Stimulated activated CD4-positive, alpha-beta T cell treated with anti-CD3 and anti-CD28 coated beads, Interleukin-12 subunit alpha, Interleukin-12 subunit beta, amount 100 ng/mL, for 48 hours (primary cell): ENCODE measurements at regions not wholly inside any gene's neighbourhood (a gene's known extent, or its start where the extent isn't known, plus 50 kb on each side); places are given as distances from the start of the nearest gene placed in this dataset.
"Not testable (repeated sequence)": the region's sequence is repeated elsewhere in the genome, so short reads cannot be mapped to it uniquely, and the experiment has no call there.

Experiments used
- DNase-seq, 3 donors: peaks; one replicate each; pipeline ENCODE4 v3.0.0-alpha.2; 2020; ENCODE audit warnings: low read depth in 2 of 3, low spot score in 1 of 3

- DNase-seq = no peak
Observed at GRCh38 chr13:109941221-109941620, 154.8 kb upstream of the IRS2 start.

GRCh38 chr13:109940637-109941036, 154.3 kb upstream of the IRS2 start:
- DNase-seq = no peak

DNA sequence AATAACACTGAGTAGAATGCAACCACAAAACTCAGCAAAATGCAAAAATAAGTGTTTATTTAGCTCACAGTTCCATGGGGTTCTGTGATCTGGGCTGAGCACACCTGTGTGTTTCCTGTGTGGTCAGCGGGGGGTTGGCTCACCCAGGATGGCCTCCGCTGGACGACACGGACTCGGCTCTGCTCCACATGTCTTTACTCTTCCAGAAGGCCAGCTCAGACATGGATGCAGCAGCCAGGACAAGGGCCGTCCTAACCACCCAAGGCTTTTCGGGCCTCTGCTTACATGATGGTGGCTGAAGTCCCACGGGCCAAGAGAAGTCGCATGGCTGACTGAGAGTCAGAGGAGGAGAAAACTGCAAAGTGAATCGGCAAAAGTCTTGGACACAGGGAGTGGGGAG, 153.5 kb upstream of the IRS2 start:
- no peak for DNase-seq

- no peak for DNase-seq
Observed at GRCh38 chr13:109939180-109939579, 152.8 kb upstream of the IRS2 start.

GRCh38 chr13:109938255-109938936, 152.0 kb upstream of the IRS2 start:
- no peak for DNase-seq

GRCh38 chr13:109934520-109934919, 148.1 kb upstream of the IRS2 start:
- DNase-seq = not testable (repeated sequence)

DNA sequence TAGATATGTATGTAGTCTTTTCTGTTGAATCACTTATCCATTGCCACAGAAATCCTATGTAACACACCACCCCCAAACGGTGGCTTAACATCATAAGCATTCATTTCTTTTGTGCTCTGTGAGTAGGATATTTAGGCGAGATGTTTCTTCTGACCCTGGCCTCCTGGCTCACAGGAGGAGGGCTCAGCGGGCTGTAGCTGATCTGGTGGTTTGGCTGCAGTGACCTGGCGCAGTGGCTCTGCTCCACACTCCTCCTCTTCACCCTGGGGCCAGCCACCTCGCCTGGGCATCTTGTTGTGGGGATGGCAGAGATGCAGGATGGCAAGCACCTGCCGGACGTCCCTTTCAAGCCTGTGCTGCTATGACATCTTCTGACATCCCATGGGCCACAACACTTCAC, 147.1 kb upstream of the IRS2 start:
- no peak for DNase-seq

GRCh38 chr13:109924376-109924775, 138.0 kb upstream of the IRS2 start:
- no peak for DNase-seq

- no peak for DNase-seq
Observed at GRCh38 chr13:109922518-109922917, 136.1 kb upstream of the IRS2 start.

GRCh38 chr13:109919715-109920375, 133.5 kb upstream of the IRS2 start:
- DNase-seq = no peak

GRCh38 chr13:109918179-109918711, 131.9 kb upstream of the IRS2 start:
- DNase-seq = no peak

GRCh38 chr13:109917422-109917821, 131.0 kb upstream of the IRS2 start:
- no peak for DNase-seq

DNA sequence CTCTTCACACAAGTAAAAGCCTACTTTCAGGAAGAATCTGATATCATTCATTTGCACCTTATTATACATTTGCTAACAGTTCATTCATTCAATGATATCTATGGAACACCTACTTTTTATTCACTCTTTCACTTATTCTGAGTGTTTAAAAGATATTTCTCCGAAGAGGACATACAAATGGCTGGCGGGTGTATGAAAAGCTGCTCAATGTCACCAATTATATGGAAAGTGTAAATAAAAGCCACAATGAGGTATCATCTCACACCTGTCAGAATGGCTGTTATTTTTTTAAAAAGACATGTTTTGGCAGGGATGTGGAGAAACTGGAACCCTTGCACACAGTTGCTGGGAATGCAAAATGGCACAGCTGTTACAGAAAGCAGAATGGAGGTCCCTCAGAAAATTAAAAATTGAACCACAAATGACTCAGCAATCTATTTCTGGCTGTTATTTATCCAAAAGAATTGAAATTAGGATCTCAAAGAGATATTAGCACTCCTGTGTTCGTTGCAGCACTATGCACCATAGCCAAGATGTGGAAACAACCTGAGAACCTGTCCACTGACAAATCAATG, 127.6 kb upstream of the IRS2 start:
- no peak for DNase-seq

GRCh38 chr13:109913186-109913585, 126.8 kb upstream of the IRS2 start:
- DNase-seq = no peak

DNA sequence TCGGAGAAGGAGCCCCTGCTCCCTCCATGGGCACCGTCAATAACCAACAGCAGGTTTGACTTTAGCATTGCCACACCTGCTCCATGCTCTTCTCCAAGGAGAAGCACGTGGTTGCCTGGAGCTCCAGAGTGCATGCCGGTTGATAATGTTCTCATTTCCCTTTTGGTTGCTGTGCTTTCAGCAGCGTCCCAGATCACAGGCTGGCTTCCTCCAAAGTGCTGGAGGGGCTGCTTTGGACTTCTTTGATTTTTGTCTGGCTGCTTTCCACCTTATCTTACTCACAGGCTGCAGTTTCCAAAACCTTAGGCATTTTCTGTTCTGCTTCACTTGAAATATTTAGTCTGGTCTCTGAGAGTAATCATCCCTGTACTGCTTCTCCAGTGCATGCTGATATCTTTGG, 123.8 kb upstream of the IRS2 start:
- no peak for DNase-seq

DNA sequence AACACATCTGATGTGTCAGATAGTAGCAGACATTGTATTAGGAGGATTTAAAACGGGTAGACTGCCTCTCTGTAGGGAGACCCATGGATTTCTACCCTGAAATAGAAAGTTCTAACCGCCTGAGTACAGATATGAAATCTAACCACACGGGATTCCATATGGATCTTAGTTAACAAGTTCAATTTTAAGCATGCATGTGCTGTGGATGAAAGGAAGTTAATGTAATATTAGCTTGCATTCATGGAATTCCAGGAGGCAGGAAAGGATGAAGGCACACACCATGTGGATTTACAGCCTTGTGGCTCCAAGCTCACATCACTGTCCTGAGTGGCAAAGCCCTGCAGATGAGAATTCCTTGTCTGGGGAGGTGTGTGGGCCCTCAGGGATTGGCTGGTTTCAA, 120.6 kb upstream of the IRS2 start:
- no peak for DNase-seq

- no peak for DNase-seq
Observed at GRCh38 chr13:109904218-109904617, 117.8 kb upstream of the IRS2 start.

- DNase-seq = no peak
Observed at GRCh38 chr13:109900741-109901140, 114.4 kb upstream of the IRS2 start.

DNA sequence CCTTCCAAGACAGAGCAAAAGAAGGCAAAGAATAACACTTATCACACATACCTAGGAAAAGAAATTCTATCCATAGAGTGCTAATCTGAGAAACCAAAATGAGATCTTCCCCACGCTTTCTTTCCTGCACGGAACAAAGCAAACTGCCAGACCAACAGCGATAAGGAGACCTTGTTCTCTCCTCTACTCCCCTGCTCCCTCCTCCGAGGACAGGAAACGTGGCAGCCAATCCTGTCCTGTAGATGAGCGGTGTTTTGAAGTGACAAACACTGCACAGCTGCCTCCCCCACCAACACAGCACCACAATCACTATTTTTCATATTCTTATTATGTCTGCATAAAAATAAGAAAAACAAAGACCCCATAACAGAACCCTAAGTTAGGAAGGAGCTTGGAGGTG, 113.9 kb upstream of the IRS2 start:
- no peak for DNase-seq

DNA sequence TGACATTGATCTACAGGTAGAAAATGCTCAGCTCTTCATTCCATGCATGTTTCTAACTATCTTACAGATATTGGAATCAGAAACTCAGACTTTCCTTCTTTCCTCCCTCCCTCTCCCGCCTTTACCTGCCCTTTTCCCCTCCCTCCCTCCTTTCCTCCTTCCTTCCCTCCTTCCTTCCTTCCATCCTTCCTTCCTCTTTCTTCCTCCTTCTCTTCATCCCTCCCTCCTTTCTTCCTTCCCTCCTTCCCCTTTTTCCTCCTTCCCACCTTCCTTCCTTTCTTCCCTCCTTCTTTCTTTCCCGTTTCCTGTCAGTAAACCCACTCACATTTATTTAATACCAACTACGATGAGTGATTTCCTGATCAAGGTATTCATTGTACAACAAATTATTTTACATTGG, 113.4 kb upstream of the IRS2 start:
- no peak for DNase-seq

GRCh38 chr13:109899316-109899715, 112.9 kb upstream of the IRS2 start:
- no peak for DNase-seq

DNA sequence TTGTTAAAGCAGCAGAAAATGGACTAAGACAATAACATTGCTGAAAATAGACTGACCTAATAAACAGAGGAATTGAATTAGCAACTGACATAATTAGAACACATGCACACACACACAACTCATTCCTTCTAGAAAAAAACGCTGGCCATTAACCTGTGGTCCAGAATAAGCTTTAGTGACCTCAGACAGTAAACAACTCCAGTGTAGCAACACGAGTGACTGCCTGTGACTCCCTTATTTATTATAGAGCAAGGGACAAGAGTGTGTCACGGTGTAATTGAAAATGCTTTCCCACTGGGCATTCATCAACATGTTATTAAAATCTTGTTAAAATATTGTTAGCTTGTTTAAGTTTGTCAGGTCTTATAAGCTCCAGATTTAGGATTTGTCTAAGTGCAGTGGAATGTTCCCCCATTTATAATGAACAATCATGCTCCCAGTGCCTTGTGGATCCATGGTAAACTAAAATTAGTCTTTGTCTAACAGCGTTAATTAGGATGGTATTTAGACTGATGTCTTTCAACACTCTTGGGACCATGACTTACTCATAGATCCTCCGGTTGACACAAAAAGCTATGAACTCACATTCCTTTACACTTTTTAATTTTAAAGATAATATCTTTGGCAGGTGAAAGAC, 111.7 kb upstream of the IRS2 start:
- no peak for DNase-seq
